ENCODE measurements at regions not wholly inside any gene's neighbourhood (a gene's known extent, or its start where the extent isn't known, plus 50 kb on each side); places are given as distances from the start of the nearest gene placed in this dataset.
A peak's percentile ranks its signal among the peaks of the same experiment; 100 is the strongest.
"Not testable (repeated sequence)": the region's sequence is repeated elsewhere in the genome, so short reads cannot be mapped to it uniquely, and the experiment has no call there.

- DNase-seq, result no peak
Measured at GRCh38 chr6:27617046-27617687, 144.3 kb upstream of the ZNF184 start.

GRCh38 chr6:27616328-27617045 lies 143.6 kb upstream of the ZNF184 start:
- no peak for DNase-seq

GRCh38 chr6:27611451-27611850 lies 138.5 kb upstream of the ZNF184 start:
- DNase-seq, result no peak

- DNase-seq, result no peak
Measured at GRCh38 chr6:27608916-27609883, 136.3 kb upstream of the ZNF184 start.

- DNase-seq, result peak in 1 of 2 experiments; percentile 38
Measured at GRCh38 chr6:27605401-27606342, 132.8 kb upstream of the ZNF184 start.

- no peak for DNase-seq
Measured at GRCh38 chr6:27604986-27605385, 132.1 kb upstream of the ZNF184 start.

- no peak for DNase-seq
Measured at GRCh38 chr6:27601668-27602254, 128.9 kb upstream of the ZNF184 start.

GRCh38 chr6:27599859-27600532 lies 127.1 kb upstream of the ZNF184 start:
- DNase-seq, result no peak

GRCh38 chr6:27597031-27597567 lies 124.2 kb upstream of the ZNF184 start:
- DNase-seq, result not testable (repeated sequence)

GRCh38 chr6:27593861-27594260 lies 121.0 kb upstream of the ZNF184 start:
- no peak for DNase-seq

GRCh38 chr6:27593200-27593818 lies 120.4 kb upstream of the ZNF184 start:
- DNase-seq, result no peak

- DNase-seq, result peak; percentile 48 to 63
Measured at GRCh38 chr6:27592481-27593199, 119.7 kb upstream of the ZNF184 start.

GRCh38 chr6:27591699-27592480 lies 119.0 kb upstream of the ZNF184 start:
- DNase-seq, result peak in 1 of 2 experiments; percentile 17

- not testable (repeated sequence) for DNase-seq
Measured at GRCh38 chr6:27585316-27585715, 112.4 kb upstream of the ZNF184 start.

- no peak for DNase-seq
Measured at GRCh38 chr6:27584326-27584725, 111.4 kb upstream of the ZNF184 start.

GRCh38 chr6:27582928-27583725 lies 110.2 kb upstream of the ZNF184 start:
- peak; percentile 69 to 72 for DNase-seq

GRCh38 chr6:27579973-27580372 lies 107.1 kb upstream of the ZNF184 start:
- DNase-seq, result no peak

GRCh38 chr6:27577922-27578321 lies 105.0 kb upstream of the ZNF184 start:
- no peak for DNase-seq

Measured in activated CD4-positive, alpha-beta T cell treated with anti-CD3 and anti-CD28 coated beads, Interleukin-2, amount 50 U/mL, for 48 hours (primary cell).